HCT116 (cell line): ENCODE measurements at regions not wholly inside any gene's neighbourhood (a gene's known extent, or its start where the extent isn't known, plus 50 kb on each side); places are given as distances from the start of the nearest gene placed in this dataset.

ENCODE experiments used
- ATAC-seq: fragments of 200-7000 bp; cut with Tn5 transposase; 2 replicates; pipeline ENCODE4 v1.9.1; 2020; ENCODE audit warnings: mild to moderate bottlenecking, moderate library complexity
- BruUV-seq: library from RNA; stranded (reverse); fragments of 400-500 nt; replicated peaks from 2 replicates; lab custom pipeline; 2021; lab: Mats Ljungman, UMichigan
- CTCF ChIA-PET: fragments of 300-600 bp; sonication (Branson Sonifier 250); formaldehyde crosslinking; loops from one replicate; lab custom pipeline; 2021; ENCODE audit warnings: antibody characterized with exemption; lab: Charles Lee
- POLR2A ChIA-PET: fragments of 300-600, 350-600 bp; sonication (Branson Sonifier 250); formaldehyde crosslinking; loops from one replicate; lab custom pipeline; 2021; ENCODE audit warnings: antibody characterized with exemption; lab: Charles Lee
- RAD21 ChIA-PET, 2 experiments: fragments of 300-600 bp; sonication (Branson Sonifier 250); formaldehyde crosslinking; loops; one replicate each; lab custom pipeline; 2023; ENCODE audit warnings: low total read pairs in 2 of 2; ENCODE audit not compliant: uncharacterized antibody in 2 of 2, unreplicated experiment in 2 of 2, low non-redundant PET in 1 of 2; lab: Charles Lee
- DNase-seq: peaks from one replicate; pipeline ENCODE4 v3.0.0-alpha.2; 2010; ENCODE audit warnings: low read depth, low spot score
- H2AFZ ChIP-seq: fragments of 200-600 bp; shearing (Covaris generic), sonication (generic); 2 replicates; pipeline ENCODE4 v1.6.1; 2017; ENCODE audit warnings: low read depth, mixed run types, mixed read lengths, antibody characterized with exemption, low read length; ENCODE audit not compliant: poor library complexity, severe bottlenecking
- H3K27ac ChIP-seq: 2 replicates; pipeline ENCODE4 v1.5.1; 2012; ENCODE audit warnings: low read depth, low read length
- H3K27me3 ChIP-seq: fragments of 200-600 bp; sonication (generic); 2 replicates; pipeline ENCODE4 v1.6.1; 2016; ENCODE audit warnings: mixed run types, low read length, mixed read lengths; ENCODE audit not compliant: insufficient read depth
- H3K36me3 ChIP-seq, 2 experiments: fragments of 200-500 bp in 1 of 2; fragments of 200-600 bp in 1 of 2; sonication (Bioruptor generic) in 1 of 2; sonication (generic) in 1 of 2; 2 replicates each; pipeline versions ENCODE4 v1.5.1 to v1.6.1; 2014 to 2016; ENCODE audit warnings: low read length in 2 of 2, inconsistent platforms in 1 of 2, mixed read lengths in 1 of 2, mixed run types in 1 of 2; ENCODE audit not compliant: insufficient read depth in 2 of 2, control insufficient read depth in 1 of 2
- H3K4me1 ChIP-seq, 2 experiments: fragments of 200-600 bp in 1 of 2; sonication (generic) in 1 of 2; 2 replicates each; pipeline versions ENCODE4 v1.5.1 to v1.6.1; 2012 to 2017; ENCODE audit warnings: low read length in 2 of 2, inconsistent platforms in 1 of 2, mild to moderate bottlenecking in 1 of 2, mixed read lengths in 1 of 2, mixed run types in 1 of 2, moderate library complexity in 1 of 2; ENCODE audit not compliant: insufficient read depth in 2 of 2, control insufficient read depth in 1 of 2
- H3K4me2 ChIP-seq: fragments of 200-600 bp; sonication (generic); 2 replicates; pipeline ENCODE4 v1.6.1; 2017; ENCODE audit warnings: mixed run types, low read length, mixed read lengths
- H3K4me3 ChIP-seq, 2 experiments: fragments of 200-600 bp in 1 of 2; sonication (generic) in 1 of 2; replicated peaks in 1 of 2; 2 replicates each; pipeline ENCODE4 v1.5.1; 2011 to 2016; ENCODE audit warnings: low read length in 2 of 2, control low read depth in 1 of 2, low read depth in 1 of 2, mild to moderate bottlenecking in 1 of 2, mixed read lengths in 1 of 2, mixed run types in 1 of 2
- H3K79me2 ChIP-seq: fragments of 200-600 bp; sonication (generic); 2 replicates; pipeline ENCODE4 v1.6.1; 2017; ENCODE audit warnings: mild to moderate bottlenecking, mixed run types, low read length, moderate library complexity, mixed read lengths; ENCODE audit not compliant: insufficient read depth
- H3K9ac ChIP-seq: fragments of 200-600 bp; sonication (generic); 2 replicates; pipeline ENCODE4 v1.6.1; 2016; ENCODE audit warnings: low read length, mixed read lengths
- H3K9me2 ChIP-seq: fragments of 200-600 bp; sonication (generic), shearing (Covaris generic); 2 replicates; pipeline ENCODE4 v1.6.1; 2017; ENCODE audit warnings: mixed run types, mild to moderate bottlenecking, moderate library complexity; ENCODE audit not compliant: insufficient read depth
- H3K9me3 ChIP-seq, 2 experiments: fragments of 200-500 bp in 1 of 2; fragments of 200-600 bp in 1 of 2; sonication (Bioruptor generic) in 1 of 2; sonication (generic) in 1 of 2; 2 replicates each; pipeline ENCODE4 v1.6.1; 2014 to 2017; ENCODE audit warnings: low read length in 2 of 2, mixed read lengths in 2 of 2, inconsistent platforms in 1 of 2, low read depth in 1 of 2, mild to moderate bottlenecking in 1 of 2, mixed run types in 1 of 2, moderate library complexity in 1 of 2; ENCODE audit not compliant: control insufficient read depth in 1 of 2, insufficient read depth in 1 of 2
- H4K20me1 ChIP-seq: fragments of 200-600 bp; sonication (generic), shearing (Covaris generic); 2 replicates; pipeline ENCODE4 v1.6.1; 2017; ENCODE audit warnings: mixed run types, mild to moderate bottlenecking, moderate library complexity; ENCODE audit not compliant: insufficient read depth
- CBX3 ChIP-seq: IDR thresholded peaks from 2 replicates; pipeline ENCODE4 v1.6.1; 2012; ENCODE audit warnings: low read depth
- CEBPB ChIP-seq: IDR thresholded peaks from 2 replicates; pipeline ENCODE4 v1.6.1; 2012; ENCODE audit warnings: low read depth
- ELF1 ChIP-seq: IDR thresholded peaks from 2 replicates; pipeline ENCODE4 v1.6.1; 2012; ENCODE audit warnings: low read depth, borderline replicate concordance
- EZH2 ChIP-seq: fragments of 200-600 bp; sonication (generic); IDR thresholded peaks from 2 replicates; pipeline ENCODE4 v1.6.1; 2017; ENCODE audit warnings: antibody characterized with exemption, mixed run types
- FOSL1 ChIP-seq: IDR thresholded peaks from 2 replicates; pipeline ENCODE4 v1.6.1; 2012; ENCODE audit warnings: low read depth
- SRF ChIP-seq: IDR thresholded peaks from 2 replicates; pipeline ENCODE4 v1.6.1; 2012; ENCODE audit warnings: low read depth
- TCF7L2 ChIP-seq: IDR thresholded peaks from 2 replicates; pipeline ENCODE4 v1.7.0; 2011; ENCODE audit warnings: borderline replicate concordance, inconsistent platforms; ENCODE audit not compliant: insufficient read depth, insufficient read length; ENCODE audit errors: extremely low read depth
- ZFX ChIP-seq: fragments of 450-650 bp; IDR thresholded peaks from 2 replicates; pipeline ENCODE4 v1.6.1; 2017
- intact Hi-C: fragments of 100-400 bp; cut with micrococcal nuclease; formaldehyde crosslinking; loops from 2 replicates; pipeline ENCODE4 v1.10.0; 2022
- TF ChIP-seq, protein P1 (sequence below): IDR thresholded peaks from 2 replicates; pipeline ENCODE4 v1.6.1; 2012; ENCODE audit warnings: low read depth
- TF ChIP-seq, protein P2 (sequence below): IDR thresholded peaks from 2 replicates; pipeline ENCODE4 v1.6.1; 2011; ENCODE audit warnings: mild to moderate bottlenecking, low read length, moderate library complexity; ENCODE audit not compliant: insufficient replicate concordance; ENCODE audit errors: extremely low read depth

DNA sequence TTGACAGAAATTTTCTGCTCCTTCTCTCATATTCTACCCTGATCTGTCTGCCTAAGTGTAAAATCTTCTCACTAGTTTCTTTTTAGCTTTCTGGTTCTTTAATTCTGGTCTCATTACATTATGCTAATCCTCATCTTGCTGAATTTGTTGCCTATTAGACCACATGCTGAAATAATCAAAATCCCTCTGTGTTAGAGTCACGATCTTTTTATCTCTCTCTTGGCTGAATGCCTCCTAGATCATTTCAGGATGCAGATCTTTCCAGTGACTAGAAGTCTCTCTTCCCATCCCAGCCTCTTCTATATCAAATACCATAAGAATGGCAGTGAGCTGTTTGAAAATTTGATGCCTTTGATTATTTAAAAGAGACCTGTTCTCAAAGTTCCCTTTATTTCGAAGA is 661.9 kb downstream of the SORCS1 start:
- intact Hi-C loops = no loop called here
- ATAC-seq (no peak), DNase-seq (no peak)
- POLR2A ChIA-PET = no interaction called here
- BruUV-seq = no TSS peak
- Histone ChIP-seq H3K9me2 (no peaks in the 10 kb centered on the region), H2AFZ (no peak overlapping the region), H3K79me2 (no peaks in the 10 kb centered on the region), H3K4me1 (no peaks in the 10 kb centered on the region), H3K27me3 (no peaks in the 10 kb centered on the region), H3K4me3 (no peak overlapping the region), H3K4me2 (no peak overlapping the region), H3K9me3 (peaks cover 29% of the 10 kb centered on the region in 2 experiments; a peak in 2 of 4 replicates), H3K36me3 (no peaks in the 10 kb centered on the region; a peak in 1 of 4 replicates), H4K20me1 (no peaks in the 10 kb centered on the region), H3K27ac (no peak overlapping the region), H3K9ac (no peak overlapping the region)
- CTCF ChIA-PET = no interaction called here
- RAD21 ChIA-PET = no interaction called here
- TF ChIP-seq ELF1 (no peak), TCF7L2 (no peak), SRF (no peak), EZH2 (no peak), ZFX (no peak)
- TF ChIP-seq, protein P1, sequence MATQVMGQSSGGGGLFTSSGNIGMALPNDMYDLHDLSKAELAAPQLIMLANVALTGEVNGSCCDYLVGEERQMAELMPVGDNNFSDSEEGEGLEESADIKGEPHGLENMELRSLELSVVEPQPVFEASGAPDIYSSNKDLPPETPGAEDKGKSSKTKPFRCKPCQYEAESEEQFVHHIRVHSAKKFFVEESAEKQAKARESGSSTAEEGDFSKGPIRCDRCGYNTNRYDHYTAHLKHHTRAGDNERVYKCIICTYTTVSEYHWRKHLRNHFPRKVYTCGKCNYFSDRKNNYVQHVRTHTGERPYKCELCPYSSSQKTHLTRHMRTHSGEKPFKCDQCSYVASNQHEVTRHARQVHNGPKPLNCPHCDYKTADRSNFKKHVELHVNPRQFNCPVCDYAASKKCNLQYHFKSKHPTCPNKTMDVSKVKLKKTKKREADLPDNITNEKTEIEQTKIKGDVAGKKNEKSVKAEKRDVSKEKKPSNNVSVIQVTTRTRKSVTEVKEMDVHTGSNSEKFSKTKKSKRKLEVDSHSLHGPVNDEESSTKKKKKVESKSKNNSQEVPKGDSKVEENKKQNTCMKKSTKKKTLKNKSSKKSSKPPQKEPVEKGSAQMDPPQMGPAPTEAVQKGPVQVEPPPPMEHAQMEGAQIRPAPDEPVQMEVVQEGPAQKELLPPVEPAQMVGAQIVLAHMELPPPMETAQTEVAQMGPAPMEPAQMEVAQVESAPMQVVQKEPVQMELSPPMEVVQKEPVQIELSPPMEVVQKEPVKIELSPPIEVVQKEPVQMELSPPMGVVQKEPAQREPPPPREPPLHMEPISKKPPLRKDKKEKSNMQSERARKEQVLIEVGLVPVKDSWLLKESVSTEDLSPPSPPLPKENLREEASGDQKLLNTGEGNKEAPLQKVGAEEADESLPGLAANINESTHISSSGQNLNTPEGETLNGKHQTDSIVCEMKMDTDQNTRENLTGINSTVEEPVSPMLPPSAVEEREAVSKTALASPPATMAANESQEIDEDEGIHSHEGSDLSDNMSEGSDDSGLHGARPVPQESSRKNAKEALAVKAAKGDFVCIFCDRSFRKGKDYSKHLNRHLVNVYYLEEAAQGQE = no peak

DNA sequence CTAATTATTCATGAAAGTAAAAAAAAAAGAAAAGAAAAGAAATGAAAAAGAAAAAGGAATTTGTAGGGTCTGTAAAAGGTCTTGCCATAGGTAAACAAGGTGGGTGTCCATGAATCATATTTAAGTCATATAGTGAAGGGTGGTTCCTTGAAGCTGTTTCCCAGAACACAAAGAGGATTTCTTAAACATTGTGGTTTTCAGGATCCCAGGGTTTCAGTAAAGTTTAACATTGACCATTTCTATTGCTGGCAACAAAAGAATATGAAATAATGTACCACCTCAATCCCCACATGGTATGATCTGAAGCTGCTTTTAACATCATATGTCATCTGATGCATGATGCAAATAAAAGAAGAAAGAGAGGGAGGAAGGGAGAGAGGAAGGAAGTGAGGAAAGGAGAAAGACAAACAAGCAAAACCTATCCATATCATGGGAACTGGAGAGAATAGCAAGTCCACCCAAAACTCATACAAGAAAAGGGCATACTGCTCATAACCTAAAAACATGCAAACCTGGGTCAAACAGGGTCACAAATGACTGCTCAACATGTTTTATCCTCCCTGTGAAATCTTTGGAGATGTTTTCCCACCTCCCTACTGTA is 663.5 kb downstream of the SORCS1 start:
- no peaks in the 10 kb centered on the region for H3K79me2 ChIP-seq
- no peaks in the 10 kb centered on the region for H3K9me2 ChIP-seq
- BruUV-seq = no TSS peak
- H3K36me3 ChIP-seq = no peaks in the 10 kb centered on the region; a peak in 1 of 4 replicates
- ATAC-seq = no peak
- intact Hi-C loops = no loop called here
- ChIA-PET CTCF (no interaction called here), POLR2A (no interaction called here), RAD21 (no interaction called here)
- no peaks in the 10 kb centered on the region for H4K20me1 ChIP-seq
- no peaks in the 10 kb centered on the region for H3K4me1 ChIP-seq
- H3K9ac ChIP-seq = no peak overlapping the region
- H3K9me3 ChIP-seq = peaks cover 19 to 28% of the 10 kb centered on the region in 2 experiments; a peak in 2 of 4 replicates
- no peak overlapping the region for H3K4me2 ChIP-seq
- H3K27ac ChIP-seq = no peak overlapping the region
- no peak for DNase-seq
- no peak overlapping the region for H3K4me3 ChIP-seq
- H3K27me3 ChIP-seq = no peaks in the 10 kb centered on the region
- H2AFZ ChIP-seq = no peak overlapping the region
- TF ChIP-seq ZFX = no peak
- TF ChIP-seq, protein P2, sequence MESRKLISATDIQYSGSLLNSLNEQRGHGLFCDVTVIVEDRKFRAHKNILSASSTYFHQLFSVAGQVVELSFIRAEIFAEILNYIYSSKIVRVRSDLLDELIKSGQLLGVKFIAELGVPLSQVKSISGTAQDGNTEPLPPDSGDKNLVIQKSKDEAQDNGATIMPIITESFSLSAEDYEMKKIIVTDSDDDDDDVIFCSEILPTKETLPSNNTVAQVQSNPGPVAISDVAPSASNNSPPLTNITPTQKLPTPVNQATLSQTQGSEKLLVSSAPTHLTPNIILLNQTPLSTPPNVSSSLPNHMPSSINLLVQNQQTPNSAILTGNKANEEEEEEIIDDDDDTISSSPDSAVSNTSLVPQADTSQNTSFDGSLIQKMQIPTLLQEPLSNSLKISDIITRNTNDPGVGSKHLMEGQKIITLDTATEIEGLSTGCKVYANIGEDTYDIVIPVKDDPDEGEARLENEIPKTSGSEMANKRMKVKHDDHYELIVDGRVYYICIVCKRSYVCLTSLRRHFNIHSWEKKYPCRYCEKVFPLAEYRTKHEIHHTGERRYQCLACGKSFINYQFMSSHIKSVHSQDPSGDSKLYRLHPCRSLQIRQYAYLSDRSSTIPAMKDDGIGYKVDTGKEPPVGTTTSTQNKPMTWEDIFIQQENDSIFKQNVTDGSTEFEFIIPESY = no peak
- no peak for TF ChIP-seq CEBPB
- TF ChIP-seq ELF1 = no peak
- no peak for TF ChIP-seq CBX3
- TF ChIP-seq EZH2 = no peak
- no peak for TF ChIP-seq FOSL1
- TF ChIP-seq, protein P1 = no peak
